Upper lobe of right lung (tissue), 1 donor: ENCODE measurements at regions not wholly inside any gene's neighbourhood (a gene's known extent, or its start where the extent isn't known, plus 50 kb on each side); places are given as distances from the start of the nearest gene placed in this dataset.

Experiments used
- ATAC-seq: fragments of 200-7000 bp; cut with Tn5 transposase; one replicate; pipeline ENCODE4 v1.9.1; 2020; ENCODE audit warnings: mild to moderate bottlenecking, moderate library complexity
- DNase-seq: peaks from one replicate; pipeline ENCODE4 v3.0.0-alpha.2; 2020
- H3K27ac ChIP-seq: fragments of 200-600 bp; one replicate; pipeline ENCODE4 v1.8.0; 2022
- H3K27me3 ChIP-seq: fragments of 200-600 bp; one replicate; pipeline ENCODE4 v1.8.0; 2022; ENCODE audit warnings: mild to moderate bottlenecking
- H3K36me3 ChIP-seq: fragments of 200-600 bp; one replicate; pipeline ENCODE4 v1.8.0; 2022
- H3K4me1 ChIP-seq: fragments of 200-600 bp; one replicate; pipeline ENCODE4 v1.8.0; 2022
- H3K4me3 ChIP-seq: fragments of 200-600 bp; one replicate; pipeline ENCODE4 v1.8.0; 2022; ENCODE audit warnings: mild to moderate bottlenecking
- H3K9me3 ChIP-seq: fragments of 200-600 bp; one replicate; pipeline ENCODE4 v1.8.0; 2022
- intact Hi-C: fragments of 100-400 bp; cut with DNase I; formaldehyde crosslinking; loops from one replicate; pipeline ENCODE4 v1.11.0; 2022
- TF ChIP-seq, protein P1 (sequence below): fragments of 200-600 bp; IDR thresholded peaks from one replicate; pipeline ENCODE4 v1.8.0; 2022; ENCODE audit warnings: antibody characterized with exemption
- donor health status: DM: no; HTN: yes; CAD: no; lungs with severe emphysema.

DNA sequence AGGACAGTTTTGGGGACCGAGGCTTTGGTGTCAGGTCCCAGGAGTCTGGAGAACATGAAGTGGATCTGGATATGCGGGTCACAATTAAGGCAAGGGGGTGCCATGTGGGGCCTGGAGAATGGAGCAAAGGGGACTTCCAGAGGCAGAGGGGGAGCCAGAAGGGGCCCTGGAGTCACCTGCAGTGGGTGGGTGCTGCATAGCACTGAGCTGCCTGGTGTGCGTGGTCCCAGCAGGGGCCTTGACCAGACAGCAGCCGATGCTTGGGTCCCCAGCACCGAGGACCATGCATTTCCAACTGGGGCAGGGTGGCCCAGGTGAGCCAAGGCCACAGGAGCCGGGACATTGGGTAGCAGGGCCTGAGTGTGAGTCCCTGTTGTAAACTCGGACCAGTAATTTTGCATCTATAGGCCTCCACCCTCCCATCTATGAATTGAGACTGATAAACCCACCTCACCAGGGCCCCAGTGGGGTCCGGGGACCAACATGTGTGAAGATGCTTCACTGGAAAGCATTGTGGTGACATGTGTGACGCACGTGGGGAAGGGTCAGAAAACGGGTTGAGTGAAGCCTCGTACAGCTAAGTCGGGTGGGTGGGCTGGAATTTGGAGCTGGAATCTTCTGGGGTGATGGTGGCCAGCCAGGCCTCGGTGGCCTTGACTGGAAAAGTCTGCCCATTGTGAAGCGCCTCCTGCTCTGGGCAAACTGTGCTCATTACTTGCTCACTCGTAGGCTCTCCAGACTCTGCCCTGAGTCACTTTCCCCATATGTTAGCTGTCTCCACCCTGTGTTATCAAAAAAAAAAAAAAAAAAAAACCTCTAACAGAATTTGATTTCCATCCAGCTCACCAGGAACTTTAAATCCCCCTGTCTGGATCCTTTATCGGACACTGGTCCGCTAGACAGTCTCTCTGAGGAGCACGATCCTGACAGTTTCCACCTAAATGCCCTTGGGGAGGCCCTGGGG, 90.5 kb upstream of the ZNF469 start:
- ATAC-seq, result no peak
- DNase-seq, result no peak
- no peak overlapping the region for H3K4me3 ChIP-seq
- no peak overlapping the region for H3K27ac ChIP-seq
- intact Hi-C loops, result no loop called here
- no peaks in the 10 kb centered on the region for H3K36me3 ChIP-seq
- TF ChIP-seq, protein P1, sequence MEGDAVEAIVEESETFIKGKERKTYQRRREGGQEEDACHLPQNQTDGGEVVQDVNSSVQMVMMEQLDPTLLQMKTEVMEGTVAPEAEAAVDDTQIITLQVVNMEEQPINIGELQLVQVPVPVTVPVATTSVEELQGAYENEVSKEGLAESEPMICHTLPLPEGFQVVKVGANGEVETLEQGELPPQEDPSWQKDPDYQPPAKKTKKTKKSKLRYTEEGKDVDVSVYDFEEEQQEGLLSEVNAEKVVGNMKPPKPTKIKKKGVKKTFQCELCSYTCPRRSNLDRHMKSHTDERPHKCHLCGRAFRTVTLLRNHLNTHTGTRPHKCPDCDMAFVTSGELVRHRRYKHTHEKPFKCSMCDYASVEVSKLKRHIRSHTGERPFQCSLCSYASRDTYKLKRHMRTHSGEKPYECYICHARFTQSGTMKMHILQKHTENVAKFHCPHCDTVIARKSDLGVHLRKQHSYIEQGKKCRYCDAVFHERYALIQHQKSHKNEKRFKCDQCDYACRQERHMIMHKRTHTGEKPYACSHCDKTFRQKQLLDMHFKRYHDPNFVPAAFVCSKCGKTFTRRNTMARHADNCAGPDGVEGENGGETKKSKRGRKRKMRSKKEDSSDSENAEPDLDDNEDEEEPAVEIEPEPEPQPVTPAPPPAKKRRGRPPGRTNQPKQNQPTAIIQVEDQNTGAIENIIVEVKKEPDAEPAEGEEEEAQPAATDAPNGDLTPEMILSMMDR, result no peak
- H3K4me1 ChIP-seq, result no peaks in the 10 kb centered on the region
- H3K9me3 ChIP-seq, result peaks cover under 1% of the 10 kb centered on the region
- H3K27me3 ChIP-seq, result peaks cover 13% of the 10 kb centered on the region

DNA sequence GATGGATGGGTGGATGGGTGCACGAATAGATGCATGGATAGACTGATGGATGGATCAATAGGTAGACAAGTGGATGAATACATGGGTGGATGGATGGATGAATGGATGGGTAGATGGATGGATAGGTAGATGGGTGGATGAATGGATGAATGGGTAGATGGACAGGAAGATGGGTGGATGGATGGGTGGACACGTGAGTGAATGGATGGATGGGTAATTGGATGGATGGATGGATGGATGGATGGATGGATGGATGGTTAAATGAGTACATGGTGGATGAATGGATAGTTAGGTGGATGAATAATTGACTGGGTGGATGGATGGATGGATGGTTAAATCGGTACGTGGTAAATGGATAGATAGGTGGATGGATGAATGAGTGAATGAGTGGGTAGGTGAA, 89.7 kb upstream of the ZNF469 start:
- Histone ChIP-seq H3K4me1 (no peaks in the 10 kb centered on the region), H3K4me3 (no peak overlapping the region), H3K9me3 (no peaks in the 10 kb centered on the region), H3K27me3 (peaks cover 13% of the 10 kb centered on the region), H3K36me3 (no peaks in the 10 kb centered on the region), H3K27ac (no peak overlapping the region)
- ATAC-seq (no peak), DNase-seq (no peak)
- intact Hi-C loops, result no loop called here
- TF ChIP-seq, protein P1, result no peak

DNA sequence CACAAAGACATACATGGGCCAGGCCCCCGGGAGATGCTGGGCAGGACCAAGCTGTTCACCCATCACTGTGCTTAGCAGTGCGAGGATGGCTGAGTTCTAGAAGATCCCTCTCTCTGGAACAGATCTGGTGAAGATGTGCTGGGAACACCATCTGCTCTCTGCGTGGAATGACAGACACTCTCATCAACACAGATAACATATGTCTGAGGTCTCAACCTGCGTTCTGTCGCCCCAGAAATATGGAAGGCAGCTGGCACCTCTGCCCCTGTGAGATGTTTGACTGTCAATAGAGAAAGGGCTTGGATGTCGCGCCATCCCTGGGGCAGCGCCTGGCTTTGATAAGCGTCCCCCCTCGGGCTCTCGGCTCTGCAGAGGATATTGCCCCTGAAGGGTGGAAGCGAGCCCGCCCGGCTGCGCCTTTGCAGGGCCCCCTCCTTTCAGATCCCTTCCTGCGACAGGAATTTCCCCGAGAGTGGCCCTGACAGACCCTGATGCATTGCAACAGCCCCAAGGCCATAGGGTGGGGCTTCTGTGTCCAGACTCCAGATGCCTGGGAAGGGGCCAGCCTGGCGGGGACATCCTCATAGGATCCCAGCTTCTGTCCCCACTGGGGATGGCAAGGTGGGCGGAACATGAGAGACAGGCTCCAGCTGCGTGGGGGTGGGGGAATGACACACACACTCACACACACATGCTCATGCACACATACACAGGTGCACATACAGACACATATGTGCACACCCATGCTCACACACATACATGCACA, 86.9 kb upstream of the ZNF469 start:
- no peaks in the 10 kb centered on the region for H3K36me3 ChIP-seq
- no peaks in the 10 kb centered on the region for H3K9me3 ChIP-seq
- intact Hi-C loops, result no loop called here
- H3K4me1 ChIP-seq, result no peaks in the 10 kb centered on the region
- H3K27ac ChIP-seq, result no peak overlapping the region
- ATAC-seq, result no peak
- TF ChIP-seq, protein P1, result no peak
- H3K27me3 ChIP-seq, result peaks cover 10% of the 10 kb centered on the region
- H3K4me3 ChIP-seq, result no peak overlapping the region
- DNase-seq, result no peak

DNA sequence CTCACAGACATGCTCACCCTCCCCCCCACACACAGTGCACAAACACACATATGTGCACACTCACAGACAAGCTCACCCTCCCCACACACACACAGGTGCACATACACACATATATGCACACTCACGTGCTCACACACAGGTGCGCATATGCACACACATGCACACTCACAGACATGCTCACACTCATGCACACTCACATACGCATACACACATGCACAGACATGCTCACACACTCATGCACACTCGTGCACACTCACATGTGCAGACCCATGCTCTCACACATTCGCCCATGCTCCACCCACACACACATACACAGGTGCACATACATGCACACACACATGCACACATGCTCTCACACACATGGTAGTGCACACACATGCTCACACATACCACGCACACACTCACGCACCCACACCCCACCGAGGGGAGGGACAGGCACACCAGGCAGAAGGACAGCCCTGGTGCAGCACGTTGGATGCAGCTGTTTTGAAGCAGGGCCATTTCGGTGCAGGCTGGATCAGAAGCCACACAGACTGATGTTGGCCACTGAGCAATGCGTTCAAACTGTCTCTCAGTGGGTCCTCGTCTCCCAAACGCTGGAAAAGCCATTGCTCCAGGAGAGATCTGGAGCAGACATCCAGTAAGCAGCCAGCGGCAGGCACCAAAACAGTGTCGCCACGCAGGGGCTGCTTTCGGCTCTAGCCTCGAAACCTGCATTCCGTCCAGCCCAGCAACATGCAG, 86.2 kb upstream of the ZNF469 start:
- H3K4me3 ChIP-seq, result no peak overlapping the region
- no peak overlapping the region for H3K27ac ChIP-seq
- ATAC-seq (no peak), DNase-seq (no peak)
- no peaks in the 10 kb centered on the region for H3K36me3 ChIP-seq
- intact Hi-C loops, result no loop called here
- TF ChIP-seq, protein P1, result no peak
- no peaks in the 10 kb centered on the region for H3K4me1 ChIP-seq
- peaks cover 6% of the 10 kb centered on the region for H3K27me3 ChIP-seq
- no peaks in the 10 kb centered on the region for H3K9me3 ChIP-seq

DNA sequence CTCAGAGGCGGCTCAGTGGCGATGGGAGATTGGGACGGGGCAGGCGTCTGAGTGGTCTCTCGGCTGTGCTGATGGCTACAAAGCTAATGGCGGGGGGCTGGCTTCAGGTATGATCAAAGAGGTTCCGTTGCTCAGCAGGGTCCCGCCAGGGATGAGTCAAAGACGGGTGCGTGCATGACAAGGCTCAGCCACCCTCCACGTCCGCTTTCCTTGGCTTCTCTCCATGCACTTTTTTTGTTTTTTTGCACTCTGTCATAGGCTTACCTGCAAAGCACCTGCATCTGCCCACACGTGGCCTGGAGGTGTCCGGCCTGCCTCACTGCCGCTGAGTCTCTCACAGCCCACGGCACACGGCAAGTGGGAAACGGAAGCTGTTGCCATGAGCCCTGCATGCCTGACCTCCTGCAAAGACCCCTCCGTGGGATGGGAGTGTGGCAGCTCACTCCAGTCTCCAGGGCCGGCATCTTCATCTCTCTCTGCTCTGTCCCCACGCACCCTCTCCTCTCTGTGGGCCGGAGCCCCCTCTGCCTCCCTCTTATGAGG, 85.5 kb upstream of the ZNF469 start:
- peaks cover 6% of the 10 kb centered on the region for H3K27me3 ChIP-seq
- no peak for ATAC-seq
- H3K4me3 ChIP-seq, result no peak overlapping the region
- no peaks in the 10 kb centered on the region for H3K9me3 ChIP-seq
- H3K27ac ChIP-seq, result no peak overlapping the region
- intact Hi-C loops, result no loop called here
- TF ChIP-seq, protein P1, result no peak
- H3K4me1 ChIP-seq, result no peaks in the 10 kb centered on the region
- DNase-seq, result no peak
- H3K36me3 ChIP-seq, result no peaks in the 10 kb centered on the region
